ENCODE measurements at regions not wholly inside any gene's neighbourhood (a gene's known extent, or its start where the extent isn't known, plus 50 kb on each side); places are given as distances from the start of the nearest gene placed in this dataset.

DNA sequence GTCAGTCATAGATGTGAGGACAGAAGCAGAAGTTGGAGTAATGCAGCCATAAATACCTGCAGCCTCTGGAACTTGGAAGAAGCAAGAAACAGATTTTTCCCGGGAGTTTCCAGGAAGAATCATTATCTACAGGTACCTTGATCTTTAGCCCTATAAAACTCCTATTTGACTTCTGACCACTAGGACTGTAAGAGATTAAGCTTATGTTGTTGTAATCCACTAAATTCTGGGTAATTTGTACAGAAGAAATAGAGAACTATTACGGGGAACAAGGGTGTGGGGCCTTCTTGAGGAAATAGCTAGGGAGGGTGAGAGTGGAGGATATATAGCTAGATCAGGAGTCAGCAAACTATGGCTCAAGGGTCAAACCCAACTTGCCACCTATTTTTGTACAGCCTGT is 353.2 kb downstream of the SLC4A3 start:
- TF ChIP-seq, protein P1, sequence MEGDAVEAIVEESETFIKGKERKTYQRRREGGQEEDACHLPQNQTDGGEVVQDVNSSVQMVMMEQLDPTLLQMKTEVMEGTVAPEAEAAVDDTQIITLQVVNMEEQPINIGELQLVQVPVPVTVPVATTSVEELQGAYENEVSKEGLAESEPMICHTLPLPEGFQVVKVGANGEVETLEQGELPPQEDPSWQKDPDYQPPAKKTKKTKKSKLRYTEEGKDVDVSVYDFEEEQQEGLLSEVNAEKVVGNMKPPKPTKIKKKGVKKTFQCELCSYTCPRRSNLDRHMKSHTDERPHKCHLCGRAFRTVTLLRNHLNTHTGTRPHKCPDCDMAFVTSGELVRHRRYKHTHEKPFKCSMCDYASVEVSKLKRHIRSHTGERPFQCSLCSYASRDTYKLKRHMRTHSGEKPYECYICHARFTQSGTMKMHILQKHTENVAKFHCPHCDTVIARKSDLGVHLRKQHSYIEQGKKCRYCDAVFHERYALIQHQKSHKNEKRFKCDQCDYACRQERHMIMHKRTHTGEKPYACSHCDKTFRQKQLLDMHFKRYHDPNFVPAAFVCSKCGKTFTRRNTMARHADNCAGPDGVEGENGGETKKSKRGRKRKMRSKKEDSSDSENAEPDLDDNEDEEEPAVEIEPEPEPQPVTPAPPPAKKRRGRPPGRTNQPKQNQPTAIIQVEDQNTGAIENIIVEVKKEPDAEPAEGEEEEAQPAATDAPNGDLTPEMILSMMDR (IDR thresholded peaks at IDR 0.05; ENCODE audit: extremely low read depth, insufficient read depth, missing control alignments): no peak
- DNase-seq (ENCODE audit: low spot score): no peak
- in situ Hi-C loops (cut with MboI; ENCODE audit: low pct_unique_long_range_greater_than_20kb, low sequenced_read_pairs, unreplicated experiment): no loop called here

DNA sequence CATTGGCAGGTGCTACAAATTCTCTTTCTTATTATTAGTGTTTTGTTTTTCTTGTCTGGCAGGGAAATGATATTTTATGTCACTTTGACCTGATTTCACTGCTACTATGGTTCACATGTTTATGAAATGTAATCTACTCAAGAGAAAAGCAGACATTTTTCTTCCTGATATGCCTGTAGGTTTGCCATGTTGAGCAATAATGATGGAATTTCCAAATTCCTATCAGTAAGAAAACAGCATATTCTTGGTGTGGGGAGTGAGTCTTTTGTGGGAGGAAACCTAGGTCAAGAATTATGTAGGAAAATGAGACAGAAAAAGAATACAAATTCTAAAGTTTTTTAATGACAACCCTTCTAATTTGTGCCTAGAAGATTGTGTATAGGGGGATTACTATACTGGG is 356.4 kb downstream of the SLC4A3 start:
- TF ChIP-seq, protein P1 (IDR thresholded peaks at IDR 0.05; ENCODE audit: extremely low read depth, insufficient read depth, missing control alignments): no peak
- no peak for DNase-seq (ENCODE audit: low spot score)
- in situ Hi-C loops (cut with MboI; ENCODE audit: low pct_unique_long_range_greater_than_20kb, low sequenced_read_pairs, unreplicated experiment): no loop called here

DNA sequence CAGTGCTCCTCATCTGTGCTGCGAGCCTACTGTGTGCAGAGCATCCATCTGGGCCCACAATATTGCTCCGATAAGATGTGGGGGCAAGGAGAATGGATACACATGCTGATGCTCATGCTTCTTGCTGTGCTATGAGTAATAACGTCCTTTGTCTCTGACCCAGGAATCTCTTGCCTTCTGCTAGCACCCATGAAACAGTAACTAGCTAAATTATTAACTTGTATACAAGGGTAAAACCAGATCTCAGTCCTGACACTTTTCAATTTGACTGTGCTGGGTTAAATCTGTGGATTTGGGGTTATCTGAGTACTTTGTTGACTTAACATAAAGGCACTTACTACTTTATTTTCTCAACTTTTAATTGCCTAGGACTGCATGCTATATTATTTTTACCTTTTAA is 357.6 kb downstream of the SLC4A3 start:
- TF ChIP-seq, protein P1 (IDR thresholded peaks at IDR 0.05; ENCODE audit: extremely low read depth, insufficient read depth, missing control alignments): no peak
- in situ Hi-C loops (cut with MboI; ENCODE audit: low pct_unique_long_range_greater_than_20kb, low sequenced_read_pairs, unreplicated experiment): no loop called here
- no peak for DNase-seq (ENCODE audit: low spot score)

DNA sequence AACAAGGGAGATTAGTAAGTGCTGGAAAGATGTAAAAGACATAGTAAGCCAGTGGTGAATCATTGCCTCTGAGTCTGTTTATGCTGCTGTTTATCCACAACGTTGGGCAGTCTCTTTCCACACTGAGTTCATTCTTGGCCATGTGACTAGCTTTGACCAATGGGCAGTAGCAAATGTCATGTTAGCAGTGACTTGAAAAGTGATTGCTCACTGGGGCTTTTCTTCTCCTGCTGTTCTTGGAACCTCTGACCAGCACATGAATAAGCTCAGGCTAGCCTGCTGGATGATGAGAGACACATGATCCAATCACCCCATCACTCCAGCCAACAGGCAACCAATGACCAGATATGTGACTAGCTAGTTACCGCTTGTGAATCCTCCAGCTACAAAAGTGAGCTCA is 360.4 kb downstream of the SLC4A3 start:
- no peak for DNase-seq (ENCODE audit: low spot score)
- TF ChIP-seq, protein P1 (IDR thresholded peaks at IDR 0.05; ENCODE audit: extremely low read depth, insufficient read depth, missing control alignments): no peak
- in situ Hi-C loops (cut with MboI; ENCODE audit: low pct_unique_long_range_greater_than_20kb, low sequenced_read_pairs, unreplicated experiment): no loop called here

DNA sequence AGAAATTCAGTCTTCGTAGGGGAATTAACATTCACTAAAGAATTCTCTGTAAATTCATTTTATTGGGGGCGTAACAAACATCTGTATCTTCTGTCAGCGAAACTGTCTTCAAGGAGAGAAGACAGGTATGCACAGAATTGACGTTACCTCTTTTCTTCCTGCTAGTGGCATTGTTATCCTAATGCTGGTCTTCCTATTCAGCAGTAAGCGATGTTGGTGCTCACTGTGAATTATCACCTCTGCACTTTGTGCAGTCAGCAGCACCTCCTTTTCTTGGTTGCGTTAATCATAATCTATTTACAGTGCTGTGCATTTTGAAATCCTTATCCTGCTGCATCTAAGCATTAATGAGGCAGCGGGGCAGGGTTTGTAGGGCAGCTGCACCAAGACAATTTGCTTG is 362.3 kb downstream of the SLC4A3 start:
- in situ Hi-C loops (cut with MboI; ENCODE audit: low pct_unique_long_range_greater_than_20kb, low sequenced_read_pairs, unreplicated experiment): no loop called here
- TF ChIP-seq, protein P1 (IDR thresholded peaks at IDR 0.05; ENCODE audit: extremely low read depth, insufficient read depth, missing control alignments): no peak
- no peak for DNase-seq (ENCODE audit: low spot score)

DNA sequence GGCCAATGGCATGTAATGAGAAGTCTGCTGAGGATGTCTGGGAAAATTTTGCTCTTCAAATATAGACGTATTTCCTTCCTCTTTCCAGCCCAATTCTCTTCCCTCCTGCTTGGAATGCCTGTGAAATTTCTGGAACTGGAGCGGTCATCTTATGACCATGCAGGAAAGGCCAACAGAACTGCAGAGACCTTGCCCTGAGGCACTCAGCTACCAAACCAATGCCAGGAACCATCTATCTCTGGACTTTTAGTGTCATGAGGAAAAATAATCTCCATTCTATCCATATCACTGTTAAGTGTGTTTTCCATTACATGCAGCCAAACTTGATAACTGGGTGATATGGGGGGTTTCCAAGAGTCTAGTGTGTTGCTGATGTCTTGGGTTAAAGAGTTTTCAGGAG is 363.7 kb downstream of the SLC4A3 start:
- DNase-seq (ENCODE audit: low spot score): no peak
- in situ Hi-C loops (cut with MboI; ENCODE audit: low pct_unique_long_range_greater_than_20kb, low sequenced_read_pairs, unreplicated experiment): no loop called here
- TF ChIP-seq, protein P1 (IDR thresholded peaks at IDR 0.05; ENCODE audit: extremely low read depth, insufficient read depth, missing control alignments): no peak

DNA sequence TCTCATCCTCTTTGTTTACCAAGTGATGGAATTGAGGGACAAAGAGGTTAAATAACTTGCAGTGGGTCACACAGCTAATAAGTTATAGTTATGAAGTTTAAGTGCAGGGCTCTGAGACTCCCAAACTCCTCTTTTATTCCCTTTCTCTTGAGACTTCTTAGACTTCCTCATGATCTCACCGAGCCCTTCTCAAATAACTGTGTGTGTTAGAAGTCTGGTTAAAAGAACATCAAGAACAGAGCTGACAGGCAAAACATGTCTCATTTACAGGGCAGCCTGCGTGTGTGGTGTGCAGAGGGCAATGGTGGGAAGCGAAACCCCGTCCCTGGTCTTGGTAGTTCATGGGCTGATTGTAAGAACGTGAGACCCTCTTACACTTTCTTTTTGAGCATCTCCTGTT is 368.0 kb downstream of the SLC4A3 start:
- TF ChIP-seq, protein P1 (IDR thresholded peaks at IDR 0.05; ENCODE audit: extremely low read depth, insufficient read depth, missing control alignments): no peak
- DNase-seq (ENCODE audit: low spot score): no peak
- in situ Hi-C loops (cut with MboI; ENCODE audit: low pct_unique_long_range_greater_than_20kb, low sequenced_read_pairs, unreplicated experiment): no loop called here
